Skeletal muscle satellite cell (primary cell): ENCODE measurements at regions not wholly inside any gene's neighbourhood (a gene's known extent, or its start where the extent isn't known, plus 50 kb on each side); places are given as distances from the start of the nearest gene placed in this dataset.

Source experiments
- H3K27me3 ChIP-seq: 2 replicates; pipeline ENCODE4 v1.7.0; 2013; ENCODE audit warnings: low read length; ENCODE audit not compliant: control insufficient read depth, insufficient read depth
- H3K36me3 ChIP-seq: 2 replicates; pipeline ENCODE4 v1.7.0; 2013; ENCODE audit warnings: mild to moderate bottlenecking, control low read depth, low read length; ENCODE audit not compliant: insufficient read depth
- H3K4me1 ChIP-seq: 2 replicates; pipeline ENCODE4 v1.7.0; 2013; ENCODE audit warnings: low read length; ENCODE audit not compliant: control insufficient read depth, insufficient read depth
- H3K4me2 ChIP-seq: 2 replicates; pipeline ENCODE4 v1.7.0; 2013; ENCODE audit warnings: mild to moderate bottlenecking, low read length
- H3K4me3 ChIP-seq: 2 replicates; pipeline ENCODE4 v1.7.0; 2013; ENCODE audit warnings: low read length
- H3K9ac ChIP-seq: 2 replicates; pipeline ENCODE4 v1.7.0; 2013; ENCODE audit warnings: mild to moderate bottlenecking, low read depth, low read length, moderate library complexity
- H3K9me3 ChIP-seq: replicated peaks from 2 replicates; pipeline ENCODE4 v1.7.0; 2013; ENCODE audit warnings: mild to moderate bottlenecking, control low read depth, low read length

DNA sequence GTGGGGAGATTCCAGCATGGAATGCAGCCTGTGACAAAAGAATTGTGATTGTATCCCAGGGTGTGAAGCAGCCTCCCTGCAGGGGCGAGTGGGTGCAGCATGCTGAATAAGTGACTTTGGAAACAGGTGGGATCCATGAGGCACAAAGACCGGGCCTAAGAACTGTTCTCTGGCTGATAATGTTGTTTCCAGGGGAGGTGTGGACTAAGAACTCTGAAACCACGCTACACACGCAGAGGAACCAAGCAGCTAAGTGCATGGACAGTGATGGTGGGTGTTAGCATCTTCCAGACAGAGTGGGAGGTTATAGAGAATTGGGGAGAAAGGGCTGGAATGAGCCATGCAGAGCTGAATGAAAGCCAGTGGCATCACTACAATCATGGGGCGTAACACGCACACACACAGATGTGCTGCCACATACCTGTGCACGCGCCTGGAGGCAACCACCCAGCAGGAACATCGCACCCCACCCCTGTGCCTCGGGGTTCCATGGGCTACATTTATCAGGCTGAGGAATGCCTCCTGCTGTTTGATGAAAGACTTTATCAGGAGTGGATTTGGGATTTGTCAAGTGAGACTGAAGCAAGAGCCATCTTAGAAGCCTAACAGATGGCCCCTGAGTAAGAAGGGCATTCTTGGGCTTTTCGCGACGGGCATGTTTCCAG is 424.5 kb upstream of the SALL3 start:
- Histone ChIP-seq H3K9me3 (peaks cover 8% of the 10 kb centered on the region), H3K27me3 (no peaks in the 10 kb centered on the region), H3K9ac (no peak overlapping the region), H3K4me1 (no peaks in the 10 kb centered on the region), H3K4me3 (no peak overlapping the region), H3K36me3 (no peaks in the 10 kb centered on the region), H3K4me2 (no peak overlapping the region)

DNA sequence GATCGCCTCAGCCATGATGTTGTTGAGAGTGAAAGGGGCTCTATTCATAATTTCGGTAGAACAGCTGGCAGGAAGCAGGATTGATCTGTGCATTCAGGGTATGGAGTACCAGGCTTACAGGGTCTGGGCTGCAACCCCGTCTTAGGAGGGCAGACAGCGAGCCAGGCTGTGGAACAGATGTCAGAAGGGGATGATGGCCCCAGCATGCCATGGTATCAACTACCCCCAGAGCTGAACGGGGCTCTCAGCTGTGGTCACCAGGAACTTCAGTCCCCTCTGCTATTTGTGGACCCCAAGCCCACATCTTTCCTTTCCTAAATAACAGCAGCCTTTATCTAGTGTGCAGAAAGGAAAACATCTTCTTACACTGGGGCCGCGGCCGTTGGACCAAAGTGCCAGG is 422.2 kb upstream of the SALL3 start:
- Histone ChIP-seq H3K27me3 (no peaks in the 10 kb centered on the region), H3K36me3 (no peaks in the 10 kb centered on the region), H3K4me3 (no peak overlapping the region), H3K4me1 (no peaks in the 10 kb centered on the region), H3K9ac (no peak overlapping the region), H3K9me3 (peaks cover 14% of the 10 kb centered on the region), H3K4me2 (no peak overlapping the region)

DNA sequence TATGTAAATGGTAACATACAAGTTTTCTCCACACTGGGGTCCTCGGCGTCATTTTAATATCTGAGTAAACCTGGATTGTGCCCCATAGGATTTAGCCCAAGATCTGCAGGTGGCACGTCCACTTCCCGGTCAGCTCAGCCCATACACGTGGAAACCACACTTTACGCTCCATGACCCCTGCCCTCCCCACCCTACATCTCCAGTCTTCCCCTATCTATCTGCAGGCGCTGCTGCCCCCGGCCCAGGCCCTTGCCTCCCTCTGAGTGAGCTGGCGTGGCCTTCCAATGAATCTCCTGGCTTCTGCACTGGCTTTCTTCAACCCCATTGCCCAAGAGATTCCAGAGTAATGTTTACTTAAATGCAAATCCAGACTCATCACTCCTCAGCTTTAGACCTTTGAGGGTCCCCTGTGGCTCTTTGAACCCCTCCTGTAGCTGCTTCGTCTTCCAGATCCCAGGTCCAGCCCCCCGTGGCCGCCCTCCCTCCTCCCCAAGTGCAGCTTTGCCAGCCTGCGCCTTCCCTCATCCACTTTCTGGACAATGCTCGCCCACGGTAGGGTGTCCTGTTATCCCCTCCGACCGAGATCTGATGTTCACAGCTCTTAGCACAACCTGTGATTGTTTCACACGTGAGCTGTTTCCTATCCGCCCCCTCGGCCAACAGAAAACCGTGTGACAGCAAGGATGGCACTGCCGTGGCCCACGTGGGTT is 421.4 kb upstream of the SALL3 start:
- Histone ChIP-seq H3K9ac (no peak overlapping the region), H3K4me2 (no peak overlapping the region), H3K4me1 (no peaks in the 10 kb centered on the region), H3K27me3 (no peaks in the 10 kb centered on the region), H3K36me3 (no peaks in the 10 kb centered on the region), H3K4me3 (no peak overlapping the region), H3K9me3 (peaks cover 14% of the 10 kb centered on the region)

DNA sequence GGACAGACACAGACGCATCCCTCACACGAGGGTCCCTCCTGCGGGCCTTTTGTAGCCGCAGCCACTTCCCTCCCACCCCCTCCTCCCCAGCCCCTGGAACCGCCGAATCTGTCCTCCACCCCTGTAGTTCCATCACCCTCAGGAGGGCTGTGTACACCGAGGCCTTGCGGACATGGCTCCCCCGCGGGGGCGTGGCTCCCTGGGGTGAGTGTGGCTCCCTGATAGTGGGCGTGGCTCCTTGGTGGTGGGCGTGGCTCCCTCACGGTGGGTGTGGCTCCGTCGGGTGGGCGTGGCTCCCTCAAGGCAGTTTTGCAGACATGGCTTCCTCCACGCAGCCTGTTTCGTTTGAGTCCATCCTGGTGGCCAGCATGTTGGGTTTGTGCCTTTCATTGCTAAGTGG is 420.7 kb upstream of the SALL3 start:
- Histone ChIP-seq H3K4me3 (no peak overlapping the region), H3K27me3 (no peaks in the 10 kb centered on the region), H3K4me1 (no peaks in the 10 kb centered on the region), H3K9ac (no peak overlapping the region), H3K36me3 (no peaks in the 10 kb centered on the region), H3K9me3 (peaks cover 14% of the 10 kb centered on the region), H3K4me2 (no peak overlapping the region)

DNA sequence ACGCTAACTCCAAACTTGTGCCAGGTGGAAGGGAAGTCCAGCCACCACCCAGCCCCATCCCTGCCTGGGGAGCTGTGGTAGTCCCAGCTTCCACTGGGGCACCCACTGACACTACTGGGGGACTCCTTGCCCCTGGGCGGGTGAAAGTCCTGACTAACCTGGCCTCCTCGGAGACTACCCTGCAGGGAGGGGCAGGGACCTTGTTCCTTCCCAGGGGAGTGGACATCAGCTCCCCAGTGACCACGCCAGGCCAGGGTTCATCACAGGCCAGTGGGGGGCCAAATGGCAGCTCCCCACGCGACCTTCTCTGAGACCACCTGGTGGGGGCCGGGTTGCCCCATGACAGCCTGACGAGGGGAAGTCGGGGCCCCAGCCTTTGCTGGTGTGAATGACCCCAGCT is 420.0 kb upstream of the SALL3 start:
- no peak overlapping the region for H3K4me2 ChIP-seq
- no peaks in the 10 kb centered on the region for H3K27me3 ChIP-seq
- peaks cover 18% of the 10 kb centered on the region for H3K9me3 ChIP-seq
- no peak overlapping the region for H3K9ac ChIP-seq
- no peaks in the 10 kb centered on the region for H3K4me1 ChIP-seq
- no peak overlapping the region for H3K4me3 ChIP-seq
- H3K36me3 ChIP-seq = no peaks in the 10 kb centered on the region

DNA sequence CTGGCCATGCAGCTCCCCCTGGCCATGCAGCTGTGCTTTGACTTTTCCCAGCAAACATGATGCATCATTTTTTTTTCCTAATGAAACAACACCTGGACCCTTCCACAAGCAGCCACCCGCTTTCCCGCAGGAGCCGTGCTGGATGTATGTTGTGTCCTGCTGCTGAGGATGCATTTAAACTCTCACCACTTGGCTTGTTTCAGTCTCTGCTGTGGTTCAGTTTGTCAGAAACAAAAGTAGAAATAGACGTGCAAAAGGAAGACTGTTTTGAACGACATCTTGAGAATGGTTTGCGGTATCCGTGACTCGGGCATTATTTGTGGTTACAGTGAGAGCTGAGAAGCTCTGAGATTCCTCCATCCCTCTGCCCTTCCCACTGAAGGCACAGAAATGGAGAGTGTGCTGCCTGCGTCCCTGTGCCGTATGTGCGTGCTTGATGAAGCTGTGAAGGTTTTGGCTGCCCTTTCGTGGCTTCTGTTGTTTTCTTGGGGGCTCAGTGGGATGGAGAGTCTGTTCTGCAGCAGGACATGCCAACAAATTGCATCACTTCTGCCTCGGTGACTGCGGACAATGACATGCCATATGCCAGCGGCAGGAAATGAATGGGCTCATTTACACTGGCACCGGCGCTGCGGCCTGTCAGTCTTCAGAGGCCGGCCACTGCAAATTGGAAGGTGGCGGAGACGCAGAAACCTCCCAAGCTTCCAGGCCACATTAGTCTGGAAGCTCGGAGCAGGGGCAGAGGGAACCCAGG is 417.7 kb upstream of the SALL3 start:
- Histone ChIP-seq H3K9ac (no peak overlapping the region), H3K4me1 (no peaks in the 10 kb centered on the region), H3K4me2 (no peak overlapping the region), H3K36me3 (no peaks in the 10 kb centered on the region), H3K27me3 (no peaks in the 10 kb centered on the region), H3K9me3 (peaks cover 24% of the 10 kb centered on the region), H3K4me3 (no peak overlapping the region)

DNA sequence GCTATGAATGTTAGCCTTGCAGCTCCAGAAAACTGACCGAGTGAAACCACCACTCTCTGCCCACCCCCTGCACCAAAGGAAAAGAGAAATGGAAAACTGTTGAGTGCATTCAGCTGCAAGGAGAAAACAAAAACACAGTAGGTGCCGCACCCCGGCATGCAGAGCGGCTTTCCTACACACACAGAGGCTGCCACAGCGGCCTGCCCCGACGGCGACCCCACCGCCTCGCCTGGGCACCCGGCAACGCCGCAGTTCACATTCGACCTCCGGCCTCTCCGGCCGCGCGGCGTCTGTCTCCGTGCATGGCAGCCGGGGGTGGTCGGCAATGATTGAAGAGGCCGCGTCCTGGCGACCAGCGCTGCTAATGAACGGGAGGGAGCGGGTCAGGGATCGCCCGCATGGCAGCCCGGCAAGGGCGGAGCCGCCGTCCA is 417.1 kb upstream of the SALL3 start:
- no peak overlapping the region for H3K9ac ChIP-seq
- peaks cover 27% of the 10 kb centered on the region for H3K9me3 ChIP-seq

DNA sequence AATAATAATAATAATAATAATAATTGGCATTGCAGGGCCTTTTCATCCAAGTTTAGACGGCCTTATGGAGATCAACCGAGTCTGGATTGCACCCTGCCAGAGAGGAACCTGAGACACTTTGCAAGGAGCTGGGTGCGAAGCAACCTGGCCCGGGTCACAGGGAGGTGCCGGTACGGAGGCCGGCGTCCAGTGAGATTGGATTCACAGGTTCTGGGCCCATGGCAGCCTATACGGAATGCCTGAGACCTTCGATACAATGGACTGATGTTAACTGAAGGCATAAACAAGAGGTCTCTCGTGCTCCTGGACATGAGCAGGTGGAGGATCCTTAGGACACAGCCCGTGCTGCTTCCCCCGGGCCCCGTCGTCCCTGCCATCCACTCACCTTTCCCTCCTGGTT is 416.5 kb upstream of the SALL3 start:
- H3K4me1 ChIP-seq = no peaks in the 10 kb centered on the region
- H3K9ac ChIP-seq = no peak overlapping the region
- no peaks in the 10 kb centered on the region for H3K27me3 ChIP-seq
- H3K4me2 ChIP-seq = no peak overlapping the region
- H3K9me3 ChIP-seq = peaks cover 27% of the 10 kb centered on the region
- H3K4me3 ChIP-seq = no peak overlapping the region
- no peaks in the 10 kb centered on the region for H3K36me3 ChIP-seq

More for the DNA sequence above, 417.1 kb upstream of the SALL3 start:
- no peak overlapping the region for H3K4me3 ChIP-seq
- no peaks in the 10 kb centered on the region for H3K36me3 ChIP-seq
- H3K4me1 ChIP-seq = no peaks in the 10 kb centered on the region
- no peaks in the 10 kb centered on the region for H3K27me3 ChIP-seq
- no peak overlapping the region for H3K4me2 ChIP-seq

DNA sequence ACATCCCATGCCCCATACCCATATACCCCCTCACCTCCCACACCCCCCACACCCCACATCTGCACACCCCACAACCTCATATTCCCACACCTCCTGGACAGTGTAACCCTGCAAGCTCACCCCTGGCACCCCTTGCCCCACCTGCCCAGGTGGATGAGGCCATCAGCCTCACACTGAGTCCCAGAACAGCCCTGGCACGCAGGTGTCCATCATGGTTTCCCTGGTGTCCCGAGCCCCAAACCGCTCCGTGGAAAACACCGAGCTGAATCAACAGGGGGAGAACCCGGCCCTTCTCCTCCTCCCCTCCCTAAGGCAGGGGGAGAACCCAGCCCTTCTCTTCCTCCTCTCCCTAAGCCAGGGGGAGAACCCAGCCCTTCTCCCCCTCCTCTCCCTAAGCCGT is 415.6 kb upstream of the SALL3 start:
- no peak overlapping the region for H3K4me3 ChIP-seq
- H3K36me3 ChIP-seq = no peaks in the 10 kb centered on the region
- no peak overlapping the region for H3K4me2 ChIP-seq
- H3K9me3 ChIP-seq = peaks cover 27% of the 10 kb centered on the region
- H3K9ac ChIP-seq = no peak overlapping the region
- H3K4me1 ChIP-seq = no peaks in the 10 kb centered on the region
- H3K27me3 ChIP-seq = no peaks in the 10 kb centered on the region

DNA sequence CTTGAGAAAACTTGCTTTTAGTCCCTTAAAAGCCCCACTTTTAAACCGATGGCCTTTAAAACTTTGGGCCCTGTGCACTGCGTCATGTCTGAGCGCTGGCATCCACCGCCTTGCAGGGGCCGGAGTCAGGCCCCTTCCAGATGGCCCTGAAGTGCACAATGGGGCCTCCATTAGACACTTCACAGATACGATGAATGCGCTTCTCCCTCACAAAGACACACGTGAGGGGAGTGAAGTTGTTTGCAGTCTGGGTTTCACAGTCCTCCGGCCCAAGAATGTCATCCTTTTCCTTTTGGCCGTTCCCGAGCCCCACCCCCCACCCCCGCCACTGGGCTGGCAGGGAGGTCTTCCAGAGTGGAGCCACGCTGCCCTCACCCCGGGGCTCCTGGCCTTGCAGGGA is 415.1 kb upstream of the SALL3 start:
- Histone ChIP-seq H3K4me1 (no peaks in the 10 kb centered on the region), H3K9me3 (peaks cover 27% of the 10 kb centered on the region), H3K4me3 (no peak overlapping the region), H3K36me3 (no peaks in the 10 kb centered on the region), H3K4me2 (no peak overlapping the region), H3K27me3 (no peaks in the 10 kb centered on the region), H3K9ac (no peak overlapping the region)

DNA sequence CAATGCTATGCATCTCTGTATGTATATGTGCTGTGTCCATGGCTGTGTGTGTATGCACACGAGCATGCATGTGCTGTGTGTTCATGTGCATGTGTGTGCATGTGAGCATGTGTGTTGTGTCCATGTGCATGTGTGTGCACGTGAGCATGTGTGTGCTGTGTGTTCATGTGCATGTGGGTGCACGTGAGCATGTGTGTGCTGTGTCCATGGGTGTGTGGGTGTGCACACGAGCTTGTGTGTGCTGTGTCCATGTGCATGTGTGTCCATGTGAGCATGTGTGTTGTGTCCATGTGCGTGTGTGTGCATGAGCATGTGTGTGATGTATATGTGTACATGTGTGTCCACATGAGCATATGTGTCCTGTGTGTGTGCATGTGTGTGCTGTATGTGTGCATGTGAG is 414.4 kb upstream of the SALL3 start:
- no peak overlapping the region for H3K9ac ChIP-seq
- no peaks in the 10 kb centered on the region for H3K27me3 ChIP-seq
- no peak overlapping the region for H3K4me2 ChIP-seq
- peaks cover 24% of the 10 kb centered on the region for H3K9me3 ChIP-seq
- H3K4me3 ChIP-seq = no peak overlapping the region
- H3K4me1 ChIP-seq = no peaks in the 10 kb centered on the region
- no peaks in the 10 kb centered on the region for H3K36me3 ChIP-seq
